ENCODE measurements at regions not wholly inside any gene's neighbourhood (a gene's known extent, or its start where the extent isn't known, plus 50 kb on each side); places are given as distances from the start of the nearest gene placed in this dataset.

DNA sequence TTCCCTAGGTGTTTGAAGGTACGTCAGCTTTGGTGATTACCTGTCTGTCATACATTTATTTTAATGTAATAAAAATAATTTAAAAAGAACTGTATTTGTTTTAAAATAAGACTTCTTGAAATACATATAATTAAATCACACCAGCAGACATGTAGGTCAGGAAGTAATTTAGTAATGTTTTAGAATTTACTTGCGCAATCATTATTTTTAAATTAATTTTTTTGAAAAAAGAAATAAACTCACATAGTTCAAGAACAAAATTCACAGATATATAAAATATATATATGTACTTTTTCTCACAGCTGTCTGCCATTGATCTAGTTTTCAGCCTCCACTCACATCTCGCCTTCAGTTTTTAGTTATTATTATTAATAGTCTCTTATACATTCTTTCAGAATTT lies 875.9 kb downstream of the TTLL7 start:
- TF ChIP-seq RAD21 (IDR thresholded peaks at IDR 0.05; ENCODE audit: low read length) (no peak), MXI1 (IDR thresholded peaks at IDR 0.05; ENCODE audit: borderline replicate concordance, low read depth, low read length) (no peak)
- TF ChIP-seq, protein P1, sequence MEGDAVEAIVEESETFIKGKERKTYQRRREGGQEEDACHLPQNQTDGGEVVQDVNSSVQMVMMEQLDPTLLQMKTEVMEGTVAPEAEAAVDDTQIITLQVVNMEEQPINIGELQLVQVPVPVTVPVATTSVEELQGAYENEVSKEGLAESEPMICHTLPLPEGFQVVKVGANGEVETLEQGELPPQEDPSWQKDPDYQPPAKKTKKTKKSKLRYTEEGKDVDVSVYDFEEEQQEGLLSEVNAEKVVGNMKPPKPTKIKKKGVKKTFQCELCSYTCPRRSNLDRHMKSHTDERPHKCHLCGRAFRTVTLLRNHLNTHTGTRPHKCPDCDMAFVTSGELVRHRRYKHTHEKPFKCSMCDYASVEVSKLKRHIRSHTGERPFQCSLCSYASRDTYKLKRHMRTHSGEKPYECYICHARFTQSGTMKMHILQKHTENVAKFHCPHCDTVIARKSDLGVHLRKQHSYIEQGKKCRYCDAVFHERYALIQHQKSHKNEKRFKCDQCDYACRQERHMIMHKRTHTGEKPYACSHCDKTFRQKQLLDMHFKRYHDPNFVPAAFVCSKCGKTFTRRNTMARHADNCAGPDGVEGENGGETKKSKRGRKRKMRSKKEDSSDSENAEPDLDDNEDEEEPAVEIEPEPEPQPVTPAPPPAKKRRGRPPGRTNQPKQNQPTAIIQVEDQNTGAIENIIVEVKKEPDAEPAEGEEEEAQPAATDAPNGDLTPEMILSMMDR (conservative IDR thresholded peaks at IDR 0.05; ENCODE audit: low read depth, low read length): no peak
- TF ChIP-seq, protein P2, sequence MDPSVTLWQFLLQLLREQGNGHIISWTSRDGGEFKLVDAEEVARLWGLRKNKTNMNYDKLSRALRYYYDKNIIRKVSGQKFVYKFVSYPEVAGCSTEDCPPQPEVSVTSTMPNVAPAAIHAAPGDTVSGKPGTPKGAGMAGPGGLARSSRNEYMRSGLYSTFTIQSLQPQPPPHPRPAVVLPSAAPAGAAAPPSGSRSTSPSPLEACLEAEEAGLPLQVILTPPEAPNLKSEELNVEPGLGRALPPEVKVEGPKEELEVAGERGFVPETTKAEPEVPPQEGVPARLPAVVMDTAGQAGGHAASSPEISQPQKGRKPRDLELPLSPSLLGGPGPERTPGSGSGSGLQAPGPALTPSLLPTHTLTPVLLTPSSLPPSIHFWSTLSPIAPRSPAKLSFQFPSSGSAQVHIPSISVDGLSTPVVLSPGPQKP (IDR thresholded peaks at IDR 0.05; ENCODE audit: borderline replicate concordance, low read depth, low read length): no peak
